Stimulated activated naive CD4-positive, alpha-beta T cell (primary cell): ENCODE measurements at regions not wholly inside any gene's neighbourhood (a gene's known extent, or its start where the extent isn't known, plus 50 kb on each side); places are given as distances from the start of the nearest gene placed in this dataset.
"Not testable (repeated sequence)": the region's sequence is repeated elsewhere in the genome, so short reads cannot be mapped to it uniquely, and the experiment has no call there.

ENCODE experiments used
- DNase-seq, 6 experiments: peaks; one replicate each; lab custom pipeline; 2025; lab: John Stamatoyannopoulos, UW

DNA sequence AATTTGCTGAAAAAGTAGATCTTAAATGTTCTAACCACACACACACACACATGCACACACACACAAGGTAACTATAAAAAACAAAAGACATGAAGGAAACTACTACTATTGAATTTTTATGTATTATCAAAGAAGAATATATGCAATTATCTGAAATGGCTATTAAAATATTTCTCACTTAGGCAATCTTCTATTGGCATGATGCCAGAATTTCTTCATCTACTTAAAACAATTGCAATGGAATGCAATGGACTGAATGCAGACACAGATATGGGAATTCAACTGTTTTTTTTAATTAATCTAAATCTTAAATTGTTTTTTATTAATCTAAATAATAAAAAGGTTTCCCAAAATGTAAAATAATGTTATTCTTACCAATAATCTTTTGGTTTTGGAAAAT, 152.6 kb upstream of the SMLR1 start:
- no peak for DNase-seq

DNA sequence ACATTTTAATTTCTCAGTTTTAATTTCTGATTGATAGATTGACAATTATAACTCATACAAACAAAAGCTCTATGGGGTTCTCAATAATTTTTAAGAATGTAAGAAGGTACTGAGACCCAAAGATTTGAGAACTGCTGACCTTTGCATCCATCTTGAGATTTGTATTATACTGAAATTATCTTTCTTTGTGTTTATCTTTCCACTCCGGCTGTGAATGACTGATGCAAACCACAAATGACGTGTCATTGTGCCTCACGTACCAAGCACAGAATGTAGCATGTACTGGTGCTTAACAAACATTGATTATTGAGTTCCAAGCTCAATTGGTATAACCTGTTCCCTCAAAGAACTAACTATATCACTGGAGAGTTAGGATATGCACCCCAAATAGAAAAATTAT, 152.1 kb upstream of the SMLR1 start:
- DNase-seq = no peak

DNA sequence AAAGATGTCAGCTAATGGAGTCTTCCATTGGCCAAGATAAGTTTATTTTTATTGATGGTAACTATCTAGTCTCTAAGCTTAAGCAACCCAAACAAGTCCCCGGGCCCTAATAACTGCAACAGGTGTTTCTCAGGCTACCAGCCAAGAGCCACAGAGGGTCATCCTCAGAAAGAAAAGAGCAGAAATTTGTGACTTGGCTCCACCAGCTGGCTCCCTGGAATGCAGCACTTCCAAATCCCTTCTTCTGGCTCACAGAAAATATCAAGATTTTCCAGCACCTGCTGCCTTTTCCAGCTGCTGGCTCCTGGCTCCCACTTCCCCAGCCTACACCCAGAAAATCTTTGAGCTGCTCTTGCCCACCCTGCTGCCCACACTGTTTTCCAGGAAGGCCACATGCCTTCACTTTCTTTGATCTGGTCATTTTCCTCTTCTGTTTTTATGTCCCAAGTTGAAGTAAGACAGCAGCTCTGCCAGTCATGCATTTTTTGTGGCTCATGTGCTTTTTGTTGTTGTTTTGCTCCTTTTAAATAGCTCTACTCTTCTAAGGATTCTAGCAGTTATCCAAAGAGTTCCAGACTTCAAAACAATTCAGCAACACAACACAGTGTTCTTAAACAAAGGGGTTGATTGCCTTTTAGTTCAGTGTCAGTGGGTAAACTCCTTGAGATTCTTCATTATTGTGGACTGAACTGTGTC, 151.0 kb upstream of the SMLR1 start:
- no peak for DNase-seq

DNA sequence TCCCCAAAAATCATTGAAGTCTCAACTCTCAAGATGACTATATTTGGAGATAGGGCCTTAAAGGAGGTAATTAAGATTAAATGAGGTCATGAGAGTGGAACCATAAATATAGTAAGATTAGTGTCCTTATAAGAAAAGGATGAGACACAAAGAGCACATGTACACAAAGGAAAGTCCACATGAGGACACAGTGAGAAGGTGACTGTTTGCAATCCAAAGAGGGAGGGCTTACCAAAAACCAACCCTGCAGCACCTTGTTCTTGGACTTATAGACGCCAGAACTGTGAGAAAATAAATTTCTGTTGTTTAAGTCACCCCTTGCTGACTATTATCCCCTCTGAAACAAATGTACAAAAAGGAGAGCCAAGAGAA, 150.4 kb upstream of the SMLR1 start:
- no peak for DNase-seq

DNA sequence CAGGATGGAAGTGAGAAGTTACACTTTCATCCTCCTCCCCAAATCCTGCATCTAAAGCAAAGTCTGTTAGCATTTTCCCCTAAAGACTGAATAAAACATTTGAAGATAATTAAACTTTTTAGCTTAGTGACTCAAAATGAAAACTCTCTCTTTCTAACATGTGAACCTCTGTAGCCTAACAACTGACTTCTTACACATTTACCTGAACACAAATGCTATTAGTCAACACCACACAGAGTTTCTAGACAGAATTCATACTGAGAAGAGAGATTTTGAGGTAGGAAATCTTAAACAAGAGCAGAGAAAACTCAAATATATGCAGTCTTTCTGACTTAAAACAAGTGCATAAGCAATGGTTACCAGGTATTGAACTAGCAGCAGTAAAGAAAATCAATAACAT, 149.9 kb upstream of the SMLR1 start:
- no peak for DNase-seq

DNA sequence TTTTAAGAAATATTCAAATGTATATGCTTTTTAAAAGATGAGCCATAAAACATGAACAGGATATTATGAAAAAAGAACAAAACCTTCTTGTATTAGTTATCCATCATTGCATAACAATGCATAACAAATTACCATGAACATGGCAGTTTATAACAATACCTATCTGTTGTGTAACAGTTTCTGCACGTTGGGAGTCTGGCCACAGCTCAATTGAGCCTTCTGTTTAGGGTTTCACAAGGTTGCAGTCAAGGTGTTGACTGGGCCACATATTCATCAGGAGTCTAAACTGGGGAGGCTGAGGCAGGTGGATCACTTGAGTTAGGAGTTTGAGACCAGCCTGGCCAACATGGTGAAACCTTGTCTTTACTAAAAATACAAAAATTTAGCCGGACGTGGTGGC, 149.4 kb upstream of the SMLR1 start:
- DNase-seq = no peak

DNA sequence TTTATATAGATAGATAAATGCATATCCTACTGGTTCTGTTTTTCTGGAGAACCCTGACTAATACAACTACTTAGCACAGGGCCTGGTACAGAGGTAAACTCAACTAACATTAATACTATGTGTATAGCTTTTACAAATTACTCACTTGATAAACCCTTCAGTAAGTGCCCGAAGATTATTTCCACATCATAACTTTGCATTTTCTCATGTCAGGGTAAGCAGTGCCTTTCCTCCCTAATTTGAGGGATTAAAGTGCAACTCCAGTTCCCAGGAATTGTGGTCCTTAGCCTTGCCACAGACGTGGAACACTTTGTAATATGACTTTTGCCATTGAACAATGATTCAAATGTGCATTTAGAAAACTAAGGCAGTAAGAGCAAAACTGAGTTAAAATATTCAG, 147.5 kb upstream of the SMLR1 start:
- DNase-seq = no peak

DNA sequence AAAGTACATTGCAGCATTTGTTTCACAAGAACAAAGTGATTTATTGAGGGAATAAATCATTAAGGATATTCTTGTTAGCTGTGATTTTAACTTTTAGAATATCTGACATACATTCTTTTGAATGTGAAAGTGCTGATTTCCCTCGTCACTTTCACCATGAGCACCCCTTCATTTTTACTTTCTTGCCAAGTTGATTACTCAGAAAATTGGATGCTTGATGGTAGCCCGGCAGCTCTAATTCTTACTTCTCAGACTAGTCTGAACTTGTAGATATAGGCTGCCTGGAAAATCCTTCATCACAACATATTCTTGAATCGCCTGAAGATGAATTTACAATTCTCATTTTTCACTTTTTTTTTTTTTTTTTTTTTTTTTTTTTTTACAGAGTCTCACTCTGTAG, 147.1 kb upstream of the SMLR1 start:
- DNase-seq = no peak

DNA sequence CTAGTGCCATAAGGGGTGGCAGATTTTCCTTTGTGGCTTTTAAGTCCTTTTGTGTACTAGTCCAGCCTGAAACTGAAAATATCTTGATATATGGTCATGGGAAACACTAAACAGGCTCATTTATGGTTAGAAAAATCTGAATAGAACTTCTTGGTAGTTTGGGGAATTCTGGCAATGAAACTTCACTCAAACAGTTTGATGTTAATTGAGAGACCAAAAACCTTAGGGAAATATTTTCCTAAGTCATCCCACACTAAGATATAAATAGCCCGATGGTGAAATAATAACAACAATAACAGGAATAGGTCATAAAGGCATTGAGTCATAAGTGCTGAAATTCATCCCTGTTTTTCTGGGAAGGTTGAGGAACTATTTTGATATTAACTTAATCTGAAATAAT, 146.2 kb upstream of the SMLR1 start:
- no peak for DNase-seq

DNA sequence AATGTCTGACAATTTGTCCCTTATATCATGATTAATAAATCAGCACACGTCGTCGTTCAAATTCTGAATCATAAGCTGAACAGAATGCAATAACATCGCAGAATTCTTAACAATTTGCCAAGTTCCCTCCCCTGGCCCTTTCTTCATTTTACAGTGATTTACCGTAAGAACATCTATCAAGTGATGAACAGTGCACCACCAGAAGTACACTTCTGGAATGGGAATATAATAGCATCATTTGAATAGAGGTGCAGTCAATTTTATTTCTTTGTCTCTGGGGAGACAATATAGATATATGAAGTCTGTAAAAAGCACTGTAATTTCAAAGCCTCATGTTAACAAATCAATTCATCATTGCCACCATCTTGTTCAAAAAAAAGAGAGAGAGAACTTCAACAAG, 145.1 kb upstream of the SMLR1 start:
- no peak for DNase-seq

DNA sequence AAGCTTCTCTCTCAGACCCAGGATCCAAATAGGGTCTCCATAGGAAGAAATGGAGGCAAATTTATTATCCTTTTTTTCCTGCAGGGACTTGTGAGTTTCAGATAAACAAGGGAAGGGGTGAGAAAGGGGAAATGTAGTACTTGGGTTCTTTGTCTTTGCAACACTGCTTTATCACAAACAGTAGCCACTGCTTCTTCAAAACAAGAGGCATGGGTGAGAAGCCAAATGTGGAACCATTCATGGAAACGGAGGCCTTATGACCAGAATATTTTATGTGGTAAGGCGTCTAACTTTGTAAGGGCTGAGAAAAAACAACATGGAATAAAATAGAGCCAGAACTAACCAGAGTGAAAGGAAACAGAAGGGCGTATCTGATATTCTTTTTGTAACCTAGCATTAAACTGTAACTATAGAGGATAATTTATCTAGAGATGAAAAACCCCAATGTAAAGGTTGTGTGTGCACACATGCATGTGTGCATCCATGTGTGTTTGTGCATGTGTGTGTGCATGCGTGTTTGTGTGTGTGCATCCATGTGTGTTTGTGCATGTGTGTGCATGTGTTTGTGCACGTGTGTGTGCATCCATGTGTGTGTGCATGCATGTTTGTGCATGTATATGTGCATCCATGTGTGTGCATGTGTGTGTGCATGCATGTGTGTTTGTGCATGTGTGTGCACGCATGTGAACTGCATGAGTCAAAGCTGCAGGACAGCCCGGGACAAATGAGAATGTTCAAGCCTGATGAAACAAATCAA, 143.3 kb upstream of the SMLR1 start:
- no peak for DNase-seq

DNA sequence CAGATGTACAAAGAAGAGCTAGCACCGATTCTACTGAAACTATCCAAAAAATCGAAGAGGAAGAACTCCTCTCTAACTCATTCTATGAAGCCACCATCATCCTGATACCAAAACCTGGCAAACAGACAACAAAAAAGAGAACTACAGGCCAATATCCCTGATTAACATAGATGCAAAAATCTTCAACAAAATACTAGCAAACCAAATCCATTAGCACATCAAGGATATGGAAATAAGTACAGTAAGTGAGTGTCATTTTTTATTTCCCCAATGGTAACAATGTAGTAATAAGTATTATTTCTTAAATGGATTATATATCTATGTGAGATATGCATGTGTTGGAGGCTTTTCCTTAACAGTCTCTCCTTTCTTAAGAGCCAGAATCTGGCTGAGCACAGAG, 134.5 kb upstream of the SMLR1 start:
- no peak for DNase-seq

DNA sequence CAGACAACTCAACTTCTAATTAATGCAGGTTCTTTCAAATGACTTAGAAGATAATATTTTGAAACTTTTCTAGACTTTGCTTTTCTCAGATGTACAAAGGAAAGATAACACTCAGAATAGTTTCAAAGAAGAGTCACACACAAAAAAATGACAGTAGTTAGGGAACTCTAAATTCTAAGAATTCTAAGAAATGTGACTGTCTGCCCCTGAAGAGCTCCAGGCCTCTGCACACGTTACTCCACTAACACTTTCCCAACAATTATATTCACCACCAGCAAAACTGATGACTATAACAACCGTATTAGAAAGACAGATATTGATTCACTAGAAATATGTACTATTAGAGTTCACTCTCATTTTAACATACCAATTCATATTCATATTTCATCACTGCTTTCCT, 133.3 kb upstream of the SMLR1 start:
- DNase-seq = no peak

DNA sequence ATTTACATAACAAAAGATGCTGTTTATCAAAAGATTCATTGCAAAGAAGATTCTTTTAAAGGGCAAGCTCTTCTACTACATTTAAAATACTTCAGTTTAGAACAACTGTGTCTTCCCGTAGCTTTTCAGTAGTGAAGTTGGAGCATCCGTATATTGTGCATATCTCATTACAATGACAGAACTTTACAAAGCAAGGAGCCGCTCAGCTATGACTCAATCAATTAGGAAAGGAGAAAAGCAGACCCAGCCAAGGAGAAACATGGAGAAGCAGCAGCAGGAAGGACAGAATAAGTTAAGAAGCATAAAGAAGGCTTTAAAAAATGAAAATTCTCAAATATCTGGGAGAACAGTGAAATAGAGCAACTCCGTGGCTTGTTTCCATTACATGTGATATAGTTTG, 132.6 kb upstream of the SMLR1 start:
- no peak for DNase-seq

DNA sequence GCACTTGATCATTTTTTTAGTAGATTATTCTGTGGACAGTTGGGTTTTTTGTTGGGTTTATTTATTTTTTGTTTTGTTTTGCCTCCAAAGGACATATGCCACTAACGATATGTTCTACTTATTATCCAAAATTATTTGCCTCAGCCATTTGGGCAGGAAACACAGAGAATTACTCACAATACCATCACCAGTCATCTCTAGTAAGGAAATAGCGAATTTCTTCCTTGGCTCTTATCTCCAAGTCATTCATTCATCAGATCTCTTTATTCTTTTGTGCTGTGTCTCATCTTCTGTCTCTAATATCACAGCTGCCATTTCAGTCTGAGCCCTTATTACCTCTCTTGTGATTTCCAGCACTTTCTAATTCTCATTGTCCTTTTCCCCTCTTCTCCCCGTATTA, 130.4 kb upstream of the SMLR1 start:
- no peak for DNase-seq

DNA sequence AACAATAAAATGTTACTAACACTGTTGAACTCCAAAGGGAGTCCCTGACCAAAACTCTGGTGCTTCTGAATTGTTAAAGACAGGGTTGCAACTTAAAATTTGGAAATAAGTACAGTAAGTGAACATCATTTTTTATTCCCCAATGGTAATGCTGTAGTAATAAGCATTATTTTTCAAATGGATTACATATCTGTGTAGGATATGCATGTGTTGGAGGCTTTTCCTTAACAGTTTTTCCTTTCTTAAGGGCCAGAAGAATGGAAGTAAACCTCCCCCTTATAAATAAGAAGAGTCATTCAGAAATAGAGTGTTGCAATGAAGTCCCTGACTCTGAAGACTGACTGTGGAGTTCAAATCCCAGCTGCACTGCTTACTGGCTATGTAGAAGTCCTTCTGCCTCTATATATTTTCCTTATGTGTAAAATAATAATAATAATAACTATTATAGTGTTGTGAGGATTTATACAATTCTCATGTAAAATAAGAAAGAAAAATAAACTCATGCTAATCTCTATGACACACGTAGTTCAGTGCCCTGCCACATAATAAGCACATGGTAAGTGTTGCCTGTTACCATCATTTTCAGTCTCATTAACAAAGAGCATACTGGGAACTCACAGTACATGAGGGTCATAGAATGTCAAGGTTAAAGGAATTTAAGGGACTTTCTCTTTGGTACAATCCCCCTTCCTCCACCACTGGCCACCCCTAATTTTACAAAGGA, 129.8 kb upstream of the SMLR1 start:
- DNase-seq = no peak

DNA sequence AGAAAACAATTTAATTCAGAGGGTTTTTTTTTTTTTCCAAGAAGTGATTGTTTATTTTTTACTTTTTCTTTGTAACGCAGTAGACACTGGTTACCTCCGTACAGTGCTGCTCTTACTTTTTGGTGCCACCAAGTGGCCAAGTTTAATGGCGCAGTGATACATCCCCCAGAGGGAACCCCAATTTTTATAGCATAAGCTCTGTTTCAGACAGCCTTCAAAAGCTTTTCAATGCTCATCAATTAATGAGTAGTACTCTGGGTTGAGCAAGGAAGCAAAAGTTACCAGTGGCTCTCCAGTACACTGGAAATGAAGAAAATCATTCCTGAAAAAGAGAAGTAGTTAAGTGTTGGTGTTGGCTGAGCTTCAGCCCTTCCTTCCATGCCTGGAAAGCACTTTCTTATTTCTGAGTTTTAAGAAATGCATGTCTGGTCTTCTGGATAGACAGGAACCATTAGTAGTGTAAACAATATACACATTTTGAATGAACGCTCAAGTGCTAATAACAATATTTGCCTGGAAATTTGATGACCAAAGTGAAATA, 129.1 kb upstream of the SMLR1 start:
- peak in 5 of 6 experiments; percentile 4 to 62 (median 28) for DNase-seq

DNA sequence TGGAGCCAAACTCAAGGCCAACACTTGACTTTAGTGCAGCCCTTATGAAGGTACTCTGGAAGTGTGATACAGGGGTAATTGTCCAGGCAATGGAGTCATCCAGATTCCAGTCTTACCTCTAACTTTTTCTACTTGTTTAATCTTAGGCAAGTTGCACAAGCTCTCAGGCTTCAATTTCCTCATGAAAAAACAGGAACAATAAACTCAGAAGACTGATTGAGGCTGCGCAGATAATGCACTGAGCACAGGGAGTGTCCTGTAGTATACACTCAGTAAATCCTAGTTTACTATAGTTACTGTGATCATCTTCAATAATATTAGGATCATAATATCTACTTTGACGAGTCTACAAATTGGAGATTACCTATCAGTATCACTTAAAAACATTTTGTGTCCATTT, 127.5 kb upstream of the SMLR1 start:
- DNase-seq = no peak

DNA sequence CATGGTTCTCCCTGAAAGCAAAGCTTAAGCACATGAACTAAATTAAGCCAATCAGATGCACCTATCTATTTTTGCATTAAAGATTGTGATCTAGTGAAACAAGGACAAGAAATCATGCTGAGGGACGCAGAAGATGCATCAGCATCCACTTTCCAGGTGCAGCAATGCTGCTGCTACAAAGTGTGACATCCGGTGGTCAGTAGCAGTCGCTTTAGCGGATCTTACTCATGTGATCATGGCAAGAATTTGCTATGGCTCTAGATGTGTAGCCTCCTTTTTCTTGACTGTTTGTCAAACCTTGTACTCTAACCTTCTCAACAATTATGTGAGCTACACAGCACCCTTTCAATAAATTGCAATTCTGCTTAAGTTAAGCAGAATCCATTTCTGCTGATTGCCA, 126.8 kb upstream of the SMLR1 start:
- DNase-seq = no peak

DNA sequence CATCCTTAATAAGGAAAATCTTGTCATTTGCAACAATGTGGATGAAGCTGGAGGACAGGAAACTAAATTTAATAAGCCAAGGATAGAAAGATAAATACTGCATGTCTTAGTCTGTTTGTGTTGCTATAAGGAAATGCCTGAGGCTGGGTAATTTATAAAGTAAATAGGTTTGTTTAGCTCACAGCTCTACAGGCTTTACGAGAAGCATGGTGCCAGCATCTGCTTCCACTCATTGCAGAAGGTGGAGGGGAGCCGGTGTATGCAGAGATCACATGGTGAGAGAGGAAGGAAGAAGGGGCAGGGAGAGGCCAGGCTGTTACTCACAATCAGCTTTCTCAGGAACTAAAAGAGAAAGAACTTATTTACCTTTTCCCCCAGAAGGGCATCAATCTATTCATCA, 118.9 kb upstream of the SMLR1 start:
- DNase-seq = no peak

DNA sequence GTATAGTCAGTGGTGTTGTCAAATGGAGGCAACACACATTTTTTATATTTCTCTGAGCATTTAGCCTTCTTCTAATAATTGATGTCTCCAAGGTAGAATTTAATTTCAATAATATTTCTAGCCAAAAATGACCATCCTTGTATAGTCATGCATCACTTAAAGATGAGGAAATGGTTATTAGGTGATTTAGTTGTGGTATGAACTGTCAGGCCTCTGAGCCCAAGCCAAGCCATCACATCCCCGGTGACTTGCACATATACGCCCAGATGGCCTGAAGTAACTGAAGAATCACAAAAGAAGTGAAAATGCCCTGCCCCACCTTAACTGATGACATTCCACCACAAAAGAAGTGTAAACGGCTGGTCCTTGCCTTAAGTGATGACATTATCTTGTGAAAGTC, 115.6 kb upstream of the SMLR1 start:
- DNase-seq = not testable (repeated sequence)

DNA sequence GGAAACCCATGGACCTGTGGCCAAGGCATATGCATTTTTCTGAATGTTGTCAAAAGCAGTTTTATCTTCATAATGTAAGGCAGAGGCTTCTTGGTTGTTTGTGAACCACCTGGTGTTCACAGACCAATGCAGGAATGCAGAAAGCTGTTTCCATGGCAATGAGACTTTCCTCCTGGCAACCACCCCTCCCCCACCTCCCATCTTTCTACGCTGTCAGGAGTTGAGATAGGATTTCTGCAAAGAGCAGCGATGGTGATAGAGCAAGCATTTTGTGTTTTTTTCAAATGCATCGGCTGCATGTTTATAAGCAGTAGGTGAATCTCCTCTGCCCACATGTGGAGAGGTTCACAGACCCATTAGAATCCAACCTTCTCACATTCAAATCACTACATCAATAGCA, 114.1 kb upstream of the SMLR1 start:
- DNase-seq = no peak

DNA sequence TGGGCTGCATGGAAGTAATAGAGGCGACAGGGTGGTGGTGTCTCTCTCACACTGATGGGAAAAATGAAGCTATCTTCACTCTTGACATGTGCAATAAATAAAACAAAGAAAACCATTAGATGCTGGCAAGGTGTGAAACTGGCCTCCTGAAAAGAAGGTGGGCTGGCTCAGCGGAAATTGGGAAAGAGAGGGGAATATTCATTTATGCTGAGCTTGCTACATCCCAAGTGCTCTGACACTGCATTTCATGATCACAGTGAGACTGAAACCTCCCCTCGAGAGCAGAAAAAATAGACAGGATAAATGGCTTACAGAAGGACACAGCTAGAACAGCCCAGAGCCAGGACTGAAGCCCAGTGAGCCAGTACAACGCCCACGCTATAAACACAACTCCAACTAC, 112.1 kb upstream of the SMLR1 start:
- DNase-seq = no peak
